BE2C (cell line): ENCODE measurements at regions not wholly inside any gene's neighbourhood (a gene's known extent, or its start where the extent isn't known, plus 50 kb on each side); places are given as distances from the start of the nearest gene placed in this dataset.

Experiments
- DNase-seq: peaks from one replicate; pipeline ENCODE4 v3.0.0-alpha.2; 2020
- H3K27me3 ChIP-seq: fragments of 250-450 bp; sonication (Bioruptor Pico); 2 replicates; pipeline ENCODE4 v1.5.1; 2020; ENCODE audit warnings: mild to moderate bottlenecking
- H3K36me3 ChIP-seq: fragments of 250-450 bp; sonication (Bioruptor Pico); 2 replicates; pipeline ENCODE4 v1.5.1; 2020; ENCODE audit warnings: mild to moderate bottlenecking
- H3K4me1 ChIP-seq: fragments of 250-450 bp; sonication (Bioruptor Pico); 2 replicates; pipeline ENCODE4 v1.5.1; 2020
- H3K4me3 ChIP-seq: 2 replicates; pipeline ENCODE4 v1.5.1; 2011; ENCODE audit warnings: low read depth, low read length
- H3K9me3 ChIP-seq: fragments of 250-450 bp; sonication (Bioruptor Pico); 2 replicates; pipeline ENCODE4 v1.5.1; 2020
- TF ChIP-seq, protein P1 (sequence below): IDR thresholded peaks from 2 replicates; pipeline ENCODE4 v1.5.1; 2012; ENCODE audit warnings: mild to moderate bottlenecking, low read depth, low read length

DNA sequence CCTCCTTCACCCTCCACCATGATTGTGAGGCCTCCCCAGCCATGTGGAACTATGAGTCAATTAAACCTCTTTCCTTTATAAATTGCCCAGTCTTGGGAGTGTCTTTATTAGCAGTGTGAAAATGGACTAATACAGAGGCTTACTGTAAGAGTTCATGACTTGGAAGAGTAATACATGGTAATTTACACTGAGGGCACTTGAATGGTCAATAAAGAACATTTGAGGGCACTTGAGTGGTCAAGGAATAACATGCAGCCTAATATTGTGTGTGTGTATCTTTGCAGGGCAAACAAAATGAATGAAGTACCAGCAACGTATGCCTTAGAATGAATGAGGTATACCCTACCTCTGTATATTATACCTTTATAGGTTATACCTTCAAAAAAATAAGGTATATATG is 190.4 kb upstream of the SOX11 start:
- no peaks in the 10 kb centered on the region for H3K27me3 ChIP-seq
- DNase-seq: no peak
- no peaks in the 10 kb centered on the region for H3K4me1 ChIP-seq
- H3K4me3 ChIP-seq: no peak overlapping the region
- TF ChIP-seq, protein P1, sequence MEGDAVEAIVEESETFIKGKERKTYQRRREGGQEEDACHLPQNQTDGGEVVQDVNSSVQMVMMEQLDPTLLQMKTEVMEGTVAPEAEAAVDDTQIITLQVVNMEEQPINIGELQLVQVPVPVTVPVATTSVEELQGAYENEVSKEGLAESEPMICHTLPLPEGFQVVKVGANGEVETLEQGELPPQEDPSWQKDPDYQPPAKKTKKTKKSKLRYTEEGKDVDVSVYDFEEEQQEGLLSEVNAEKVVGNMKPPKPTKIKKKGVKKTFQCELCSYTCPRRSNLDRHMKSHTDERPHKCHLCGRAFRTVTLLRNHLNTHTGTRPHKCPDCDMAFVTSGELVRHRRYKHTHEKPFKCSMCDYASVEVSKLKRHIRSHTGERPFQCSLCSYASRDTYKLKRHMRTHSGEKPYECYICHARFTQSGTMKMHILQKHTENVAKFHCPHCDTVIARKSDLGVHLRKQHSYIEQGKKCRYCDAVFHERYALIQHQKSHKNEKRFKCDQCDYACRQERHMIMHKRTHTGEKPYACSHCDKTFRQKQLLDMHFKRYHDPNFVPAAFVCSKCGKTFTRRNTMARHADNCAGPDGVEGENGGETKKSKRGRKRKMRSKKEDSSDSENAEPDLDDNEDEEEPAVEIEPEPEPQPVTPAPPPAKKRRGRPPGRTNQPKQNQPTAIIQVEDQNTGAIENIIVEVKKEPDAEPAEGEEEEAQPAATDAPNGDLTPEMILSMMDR: no peak
- no peaks in the 10 kb centered on the region; the same call in 1 of the 2 replicates for H3K9me3 ChIP-seq
- H3K36me3 ChIP-seq: no peaks in the 10 kb centered on the region

DNA sequence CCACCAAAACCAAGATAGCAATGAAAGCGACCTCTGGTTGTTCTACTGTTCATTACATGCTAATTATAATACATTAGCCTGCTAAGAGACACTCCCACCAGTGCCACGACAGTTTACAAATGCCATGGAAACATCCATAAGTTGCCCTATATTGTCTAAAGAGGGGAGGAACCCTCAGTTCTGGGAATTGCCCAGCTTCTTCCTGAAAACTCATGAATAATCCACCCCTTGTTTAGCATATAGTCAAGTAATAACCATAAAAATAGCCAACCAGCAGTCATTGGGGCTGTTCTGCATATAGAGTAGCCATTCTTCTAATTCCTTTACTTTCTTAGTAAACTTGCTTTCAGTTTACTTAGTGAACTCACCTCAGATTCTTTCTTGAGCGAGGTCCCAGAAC is 189.8 kb upstream of the SOX11 start:
- Histone ChIP-seq H3K9me3 (no peaks in the 10 kb centered on the region; the same call in 1 of the 2 replicates), H3K4me3 (no peak overlapping the region), H3K4me1 (no peaks in the 10 kb centered on the region), H3K27me3 (no peaks in the 10 kb centered on the region), H3K36me3 (no peaks in the 10 kb centered on the region)
- TF ChIP-seq, protein P1: no peak
- DNase-seq: no peak

DNA sequence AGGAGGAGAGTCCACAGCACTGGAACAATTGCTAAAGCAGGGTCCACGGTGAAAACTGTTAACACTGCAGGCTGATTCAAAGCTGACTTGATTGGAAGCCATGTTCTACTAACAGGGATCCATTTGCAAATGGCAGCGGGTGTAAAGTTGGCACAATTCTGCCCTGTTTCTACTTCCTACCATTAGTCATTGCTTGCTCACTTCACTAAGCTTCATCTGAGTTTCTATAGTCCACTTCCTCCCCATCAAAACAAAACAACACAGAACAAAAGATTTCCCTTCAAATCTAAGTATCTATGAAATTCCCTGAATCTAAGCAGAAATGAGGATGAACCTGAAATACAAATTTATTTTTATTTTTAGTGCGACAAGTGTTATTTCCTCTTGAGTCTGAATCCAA is 187.4 kb upstream of the SOX11 start:
- DNase-seq: no peak
- H3K27me3 ChIP-seq: no peaks in the 10 kb centered on the region
- H3K9me3 ChIP-seq: no peaks in the 10 kb centered on the region; the same call in 1 of the 2 replicates
- H3K36me3 ChIP-seq: no peaks in the 10 kb centered on the region
- TF ChIP-seq, protein P1: no peak
- H3K4me1 ChIP-seq: no peaks in the 10 kb centered on the region
- no peak overlapping the region for H3K4me3 ChIP-seq

DNA sequence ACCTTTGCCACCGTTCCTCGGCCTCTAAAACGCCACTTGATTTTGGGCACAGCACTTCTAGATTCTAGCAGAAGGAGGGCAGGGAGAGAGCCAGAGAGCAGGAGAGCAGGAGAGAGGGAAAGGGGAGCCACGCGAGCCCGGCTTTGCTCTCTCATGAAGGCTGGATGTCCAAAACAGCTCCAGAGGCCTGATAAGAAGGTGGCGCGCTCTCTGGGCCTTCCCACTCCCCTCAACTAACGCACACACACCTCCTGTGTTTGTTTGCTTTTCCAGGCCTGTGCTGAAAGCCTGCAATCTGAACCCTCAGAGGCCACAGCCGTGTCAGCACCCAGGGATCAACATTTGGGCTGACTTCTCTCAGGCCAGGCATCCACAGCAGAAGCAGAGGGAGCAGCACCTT is 184.8 kb upstream of the SOX11 start:
- Histone ChIP-seq H3K4me3 (no peak overlapping the region), H3K36me3 (no peaks in the 10 kb centered on the region), H3K9me3 (no peaks in the 10 kb centered on the region), H3K4me1 (no peaks in the 10 kb centered on the region), H3K27me3 (no peaks in the 10 kb centered on the region)
- no peak for DNase-seq
- TF ChIP-seq, protein P1: no peak

DNA sequence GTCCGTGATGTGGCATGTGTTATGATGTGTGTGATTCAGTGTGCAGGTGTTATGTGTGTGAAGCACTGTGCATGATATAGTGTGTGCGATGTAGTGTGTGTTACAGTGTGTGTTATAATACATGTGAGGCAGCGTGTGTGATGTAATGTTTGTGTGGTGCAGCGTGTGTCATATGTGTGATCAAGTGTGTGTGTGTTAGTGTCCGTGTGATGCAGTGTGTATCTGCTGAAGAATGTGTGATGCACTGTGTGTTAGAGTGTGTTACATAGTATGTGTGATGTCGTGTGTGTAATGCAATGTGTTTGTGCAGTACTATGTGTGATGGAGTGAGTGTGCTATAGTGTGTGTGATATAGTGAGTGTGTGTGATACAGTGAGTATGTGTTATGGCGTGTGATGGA is 182.8 kb upstream of the SOX11 start:
- no peaks in the 10 kb centered on the region for H3K4me1 ChIP-seq
- no peaks in the 10 kb centered on the region; the same call in 1 of the 2 replicates for H3K9me3 ChIP-seq
- DNase-seq: no peak
- H3K27me3 ChIP-seq: no peaks in the 10 kb centered on the region
- H3K36me3 ChIP-seq: no peaks in the 10 kb centered on the region
- H3K4me3 ChIP-seq: no peak overlapping the region
- TF ChIP-seq, protein P1: no peak

DNA sequence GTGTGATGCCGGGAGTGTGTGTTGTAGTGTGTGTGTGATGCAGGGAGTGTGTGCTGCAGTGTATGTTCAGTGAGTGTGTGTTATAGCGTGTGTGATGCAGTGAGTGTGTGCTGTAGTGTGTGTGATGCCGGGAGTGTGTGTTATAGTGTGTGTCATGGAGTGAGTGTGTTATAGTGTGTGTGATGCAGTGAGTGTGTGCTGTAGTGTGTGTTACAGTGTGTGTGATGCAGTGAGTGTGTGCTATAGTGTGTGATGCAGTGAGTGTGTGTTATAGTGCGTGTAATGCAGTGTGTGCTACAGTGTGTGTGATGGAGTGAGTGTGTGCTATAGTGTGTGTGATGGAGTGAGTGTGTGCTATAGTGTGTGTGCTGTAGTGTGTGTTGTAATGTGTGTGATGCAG is 182.1 kb upstream of the SOX11 start:
- no peaks in the 10 kb centered on the region for H3K4me1 ChIP-seq
- no peak overlapping the region for H3K4me3 ChIP-seq
- no peaks in the 10 kb centered on the region; the same call in 1 of the 2 replicates for H3K9me3 ChIP-seq
- no peaks in the 10 kb centered on the region for H3K27me3 ChIP-seq
- no peak for DNase-seq
- TF ChIP-seq, protein P1: no peak
- H3K36me3 ChIP-seq: no peaks in the 10 kb centered on the region
